Neural cell (in vitro differentiated cells): ENCODE measurements at regions not wholly inside any gene's neighbourhood (a gene's known extent, or its start where the extent isn't known, plus 50 kb on each side); places are given as distances from the start of the nearest gene placed in this dataset.

ENCODE experiments used
- H2AFZ ChIP-seq: fragments of 200-600, 300-800 bp; sonication (generic), shearing (Covaris generic); 2 replicates; pipeline ENCODE4 v1.6.0; 2014; ENCODE audit warnings: low read depth, mild to moderate bottlenecking, antibody characterized with exemption, low read length, moderate library complexity
- H3F3A ChIP-seq: fragments of 200-600 bp; shearing (Covaris generic); 2 replicates; pipeline ENCODE4 v1.6.1; 2016; ENCODE audit warnings: mild to moderate bottlenecking, moderate library complexity, mixed read lengths, antibody characterized with exemption, low read length; ENCODE audit not compliant: insufficient read depth, poor library complexity, severe bottlenecking
- H3K27ac ChIP-seq: fragments of 200-600, 300-800 bp; sonication (generic), shearing (Covaris generic); 2 replicates; pipeline ENCODE4 v1.5.1; 2014; ENCODE audit warnings: mild to moderate bottlenecking, low read length, moderate library complexity
- H3K27me3 ChIP-seq: fragments of 300-800, 200-600 bp; sonication (generic), shearing (Covaris generic); 2 replicates; pipeline ENCODE4 v1.6.0; 2014; ENCODE audit warnings: mild to moderate bottlenecking, low read depth, low read length, moderate library complexity; ENCODE audit not compliant: insufficient read depth
- H3K36me3 ChIP-seq: fragments of 300-800, 200-600 bp; sonication (generic), shearing (Covaris generic); 2 replicates; pipeline ENCODE4 v1.5.1; 2014; ENCODE audit warnings: mild to moderate bottlenecking, antibody characterized with exemption, low read length, moderate library complexity; ENCODE audit not compliant: insufficient read depth
- H3K4me2 ChIP-seq: fragments of 300-800, 200-600 bp; sonication (generic), shearing (Covaris generic); 2 replicates; pipeline ENCODE4 v1.6.0; 2014; ENCODE audit warnings: mild to moderate bottlenecking, low read length
- H3K4me3 ChIP-seq: fragments of 300-800, 200-600 bp; sonication (generic), shearing (Covaris generic); 2 replicates; pipeline ENCODE4 v1.5.1; 2014; ENCODE audit warnings: mild to moderate bottlenecking, low read length, moderate library complexity
- H3K79me2 ChIP-seq: fragments of 200-600 bp; shearing (Covaris generic); replicated peaks from 2 replicates; pipeline ENCODE4 v1.6.0; 2014; ENCODE audit warnings: mild to moderate bottlenecking, low read length, moderate library complexity; ENCODE audit not compliant: insufficient read depth
- H3K9ac ChIP-seq: fragments of 300-800, 200-600 bp; sonication (generic), shearing (Covaris generic); 2 replicates; pipeline ENCODE4 v1.6.1; 2016; ENCODE audit warnings: mild to moderate bottlenecking, low read length, mixed read lengths
- H3K9me2 ChIP-seq: fragments of 200-600 bp; shearing (Covaris generic); 2 replicates; pipeline ENCODE4 v1.6.1; 2016; ENCODE audit warnings: mild to moderate bottlenecking, low read length, mixed read lengths; ENCODE audit not compliant: insufficient read depth
- H3K9me3 ChIP-seq: fragments of 200-600, 300-800 bp; sonication (generic), shearing (Covaris generic); 2 replicates; pipeline ENCODE4 v1.6.1; 2016; ENCODE audit warnings: mild to moderate bottlenecking, mixed run types, low read length, moderate library complexity, mixed read lengths
- H4K20me1 ChIP-seq: fragments of 200-600 bp; shearing (Covaris generic); 2 replicates; pipeline ENCODE4 v1.6.1; 2016; ENCODE audit warnings: mild to moderate bottlenecking, mixed run types; ENCODE audit not compliant: insufficient read depth
- EP300 ChIP-seq: fragments of 450-650 bp; conservative IDR thresholded peaks from 2 replicates; pipeline ENCODE4 v1.6.1; 2014; ENCODE audit warnings: antibody characterized with exemption, mild to moderate bottlenecking, moderate library complexity; ENCODE audit not compliant: poor library complexity, severe bottlenecking
- EZH2 ChIP-seq: fragments of 200-600, 300-800 bp; shearing (Covaris generic), sonication (generic); IDR thresholded peaks from 2 replicates; pipeline ENCODE4 v1.6.1; 2014; ENCODE audit warnings: antibody characterized with exemption, low read length, borderline replicate concordance, mild to moderate bottlenecking; ENCODE audit not compliant: insufficient read depth, poor library complexity, severe bottlenecking
- MXI1 ChIP-seq: fragments of 450-650 bp; conservative IDR thresholded peaks from 2 replicates; pipeline ENCODE4 v1.6.1; 2014; ENCODE audit warnings: antibody characterized with exemption, mild to moderate bottlenecking; ENCODE audit not compliant: poor library complexity, severe bottlenecking
- POLR2AphosphoS5 ChIP-seq: IDR thresholded peaks from 2 replicates; pipeline ENCODE4 v1.6.1; 2012
- RAD21 ChIP-seq: fragments of 450-650 bp; conservative IDR thresholded peaks from 2 replicates; pipeline ENCODE4 v1.6.1; 2014; ENCODE audit warnings: antibody characterized with exemption, mild to moderate bottlenecking, moderate library complexity
- SMC3 ChIP-seq: fragments of 450-650 bp; conservative IDR thresholded peaks from 2 replicates; pipeline ENCODE4 v1.6.1; 2014; ENCODE audit warnings: antibody characterized with exemption, mild to moderate bottlenecking, moderate library complexity; ENCODE audit not compliant: poor library complexity
- TAF1 ChIP-seq: IDR thresholded peaks from 2 replicates; pipeline ENCODE4 v1.6.1; 2012; ENCODE audit warnings: low read depth
- TF ChIP-seq, protein P1 (sequence below): IDR thresholded peaks from 2 replicates; pipeline ENCODE4 v1.6.1; 2012; ENCODE audit warnings: borderline replicate concordance
- TF ChIP-seq, protein P2 (sequence below): fragments of 450-650 bp; IDR thresholded peaks from 2 replicates; pipeline ENCODE4 v1.5.1; 2014; ENCODE audit warnings: antibody characterized with exemption, mild to moderate bottlenecking, moderate library complexity; ENCODE audit not compliant: poor library complexity, severe bottlenecking

GRCh38 chr9:115191667-115192066 is 73.7 kb upstream of the TNC start:
- Histone ChIP-seq H2AFZ (no peak overlapping the region), H3K9me3 (no peaks in the 10 kb centered on the region), H3F3A (no peaks in the 10 kb centered on the region), H3K79me2 (no peaks in the 10 kb centered on the region), H3K27ac (no peak overlapping the region), H3K27me3 (no peaks in the 10 kb centered on the region), H3K9me2 (no peaks in the 10 kb centered on the region), H4K20me1 (no peaks in the 10 kb centered on the region), H3K4me3 (no peak overlapping the region), H3K4me2 (no peak overlapping the region), H3K9ac (no peak overlapping the region), H3K36me3 (no peaks in the 10 kb centered on the region)
- TF ChIP-seq SMC3: no peak
- no peak for TF ChIP-seq MXI1
- no peak for TF ChIP-seq POLR2AphosphoS5
- TF ChIP-seq, protein P1, sequence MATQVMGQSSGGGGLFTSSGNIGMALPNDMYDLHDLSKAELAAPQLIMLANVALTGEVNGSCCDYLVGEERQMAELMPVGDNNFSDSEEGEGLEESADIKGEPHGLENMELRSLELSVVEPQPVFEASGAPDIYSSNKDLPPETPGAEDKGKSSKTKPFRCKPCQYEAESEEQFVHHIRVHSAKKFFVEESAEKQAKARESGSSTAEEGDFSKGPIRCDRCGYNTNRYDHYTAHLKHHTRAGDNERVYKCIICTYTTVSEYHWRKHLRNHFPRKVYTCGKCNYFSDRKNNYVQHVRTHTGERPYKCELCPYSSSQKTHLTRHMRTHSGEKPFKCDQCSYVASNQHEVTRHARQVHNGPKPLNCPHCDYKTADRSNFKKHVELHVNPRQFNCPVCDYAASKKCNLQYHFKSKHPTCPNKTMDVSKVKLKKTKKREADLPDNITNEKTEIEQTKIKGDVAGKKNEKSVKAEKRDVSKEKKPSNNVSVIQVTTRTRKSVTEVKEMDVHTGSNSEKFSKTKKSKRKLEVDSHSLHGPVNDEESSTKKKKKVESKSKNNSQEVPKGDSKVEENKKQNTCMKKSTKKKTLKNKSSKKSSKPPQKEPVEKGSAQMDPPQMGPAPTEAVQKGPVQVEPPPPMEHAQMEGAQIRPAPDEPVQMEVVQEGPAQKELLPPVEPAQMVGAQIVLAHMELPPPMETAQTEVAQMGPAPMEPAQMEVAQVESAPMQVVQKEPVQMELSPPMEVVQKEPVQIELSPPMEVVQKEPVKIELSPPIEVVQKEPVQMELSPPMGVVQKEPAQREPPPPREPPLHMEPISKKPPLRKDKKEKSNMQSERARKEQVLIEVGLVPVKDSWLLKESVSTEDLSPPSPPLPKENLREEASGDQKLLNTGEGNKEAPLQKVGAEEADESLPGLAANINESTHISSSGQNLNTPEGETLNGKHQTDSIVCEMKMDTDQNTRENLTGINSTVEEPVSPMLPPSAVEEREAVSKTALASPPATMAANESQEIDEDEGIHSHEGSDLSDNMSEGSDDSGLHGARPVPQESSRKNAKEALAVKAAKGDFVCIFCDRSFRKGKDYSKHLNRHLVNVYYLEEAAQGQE: no peak
- no peak for TF ChIP-seq RAD21
- TF ChIP-seq, protein P2, sequence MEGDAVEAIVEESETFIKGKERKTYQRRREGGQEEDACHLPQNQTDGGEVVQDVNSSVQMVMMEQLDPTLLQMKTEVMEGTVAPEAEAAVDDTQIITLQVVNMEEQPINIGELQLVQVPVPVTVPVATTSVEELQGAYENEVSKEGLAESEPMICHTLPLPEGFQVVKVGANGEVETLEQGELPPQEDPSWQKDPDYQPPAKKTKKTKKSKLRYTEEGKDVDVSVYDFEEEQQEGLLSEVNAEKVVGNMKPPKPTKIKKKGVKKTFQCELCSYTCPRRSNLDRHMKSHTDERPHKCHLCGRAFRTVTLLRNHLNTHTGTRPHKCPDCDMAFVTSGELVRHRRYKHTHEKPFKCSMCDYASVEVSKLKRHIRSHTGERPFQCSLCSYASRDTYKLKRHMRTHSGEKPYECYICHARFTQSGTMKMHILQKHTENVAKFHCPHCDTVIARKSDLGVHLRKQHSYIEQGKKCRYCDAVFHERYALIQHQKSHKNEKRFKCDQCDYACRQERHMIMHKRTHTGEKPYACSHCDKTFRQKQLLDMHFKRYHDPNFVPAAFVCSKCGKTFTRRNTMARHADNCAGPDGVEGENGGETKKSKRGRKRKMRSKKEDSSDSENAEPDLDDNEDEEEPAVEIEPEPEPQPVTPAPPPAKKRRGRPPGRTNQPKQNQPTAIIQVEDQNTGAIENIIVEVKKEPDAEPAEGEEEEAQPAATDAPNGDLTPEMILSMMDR: no peak
- no peak for TF ChIP-seq TAF1
- TF ChIP-seq EP300: no peak
- TF ChIP-seq EZH2: no peak

DNA sequence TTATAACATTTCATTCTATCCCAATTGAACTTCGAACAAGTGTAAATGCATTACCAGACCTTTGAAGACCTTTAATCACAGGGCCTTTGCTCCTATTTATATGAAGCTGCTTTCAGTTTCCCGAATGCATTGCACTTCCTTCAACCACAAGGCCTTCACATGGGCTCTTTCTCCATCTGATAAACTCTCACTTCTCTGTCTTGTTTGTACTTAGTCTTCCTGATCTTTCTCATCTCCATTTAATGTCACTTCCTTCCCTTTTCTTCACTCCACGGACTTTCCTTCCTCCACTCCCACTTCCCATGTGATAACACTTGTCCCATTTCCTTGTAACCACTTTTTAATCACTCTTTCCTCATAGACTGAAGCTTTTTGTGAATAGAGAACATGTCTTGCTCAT is 74.3 kb upstream of the TNC start:
- no peaks in the 10 kb centered on the region for H4K20me1 ChIP-seq
- no peak overlapping the region for H3K9ac ChIP-seq
- H3K36me3 ChIP-seq: no peaks in the 10 kb centered on the region
- no peak overlapping the region for H3K4me3 ChIP-seq
- H3K9me2 ChIP-seq: no peaks in the 10 kb centered on the region
- no peaks in the 10 kb centered on the region for H3K79me2 ChIP-seq
- H3K27me3 ChIP-seq: no peaks in the 10 kb centered on the region
- no peak overlapping the region for H2AFZ ChIP-seq
- H3K27ac ChIP-seq: no peak overlapping the region
- no peaks in the 10 kb centered on the region for H3F3A ChIP-seq
- H3K9me3 ChIP-seq: no peaks in the 10 kb centered on the region
- TF ChIP-seq TAF1 (no peak), POLR2AphosphoS5 (no peak), EP300 (no peak), EZH2 (no peak)
- TF ChIP-seq, protein P1: no peak
- TF ChIP-seq, protein P2: no peak
- H3K4me2 ChIP-seq: no peak overlapping the region
